ENCODE measurements at regions not wholly inside any gene's neighbourhood (a gene's known extent, or its start where the extent isn't known, plus 50 kb on each side); places are given as distances from the start of the nearest gene placed in this dataset.
"Not testable (repeated sequence)": the region's sequence is repeated elsewhere in the genome, so short reads cannot be mapped to it uniquely, and the experiment has no call there.

DNA sequence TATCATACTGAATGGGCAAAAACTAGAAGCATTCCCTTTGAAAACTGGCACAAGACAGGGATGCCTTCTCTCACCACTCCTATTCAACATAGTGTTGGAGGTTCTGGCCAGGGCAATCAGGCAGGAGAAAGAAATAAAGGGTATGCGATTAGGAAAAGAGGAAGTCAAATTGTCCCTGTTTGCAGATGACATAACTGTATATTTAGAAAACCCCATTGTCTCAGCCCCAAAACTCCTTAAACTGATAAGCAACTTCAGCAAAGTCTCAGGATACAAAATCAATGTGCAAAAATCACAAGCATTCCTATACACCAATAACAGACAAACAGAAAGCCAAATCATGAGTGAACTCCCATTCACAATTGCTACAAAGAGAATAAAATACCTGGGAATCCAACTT lies 52.5 kb upstream of the CCDC71L start:
- DNase-seq (ENCODE audit: low read depth in 2 of 2) = not testable (repeated sequence)

DNA sequence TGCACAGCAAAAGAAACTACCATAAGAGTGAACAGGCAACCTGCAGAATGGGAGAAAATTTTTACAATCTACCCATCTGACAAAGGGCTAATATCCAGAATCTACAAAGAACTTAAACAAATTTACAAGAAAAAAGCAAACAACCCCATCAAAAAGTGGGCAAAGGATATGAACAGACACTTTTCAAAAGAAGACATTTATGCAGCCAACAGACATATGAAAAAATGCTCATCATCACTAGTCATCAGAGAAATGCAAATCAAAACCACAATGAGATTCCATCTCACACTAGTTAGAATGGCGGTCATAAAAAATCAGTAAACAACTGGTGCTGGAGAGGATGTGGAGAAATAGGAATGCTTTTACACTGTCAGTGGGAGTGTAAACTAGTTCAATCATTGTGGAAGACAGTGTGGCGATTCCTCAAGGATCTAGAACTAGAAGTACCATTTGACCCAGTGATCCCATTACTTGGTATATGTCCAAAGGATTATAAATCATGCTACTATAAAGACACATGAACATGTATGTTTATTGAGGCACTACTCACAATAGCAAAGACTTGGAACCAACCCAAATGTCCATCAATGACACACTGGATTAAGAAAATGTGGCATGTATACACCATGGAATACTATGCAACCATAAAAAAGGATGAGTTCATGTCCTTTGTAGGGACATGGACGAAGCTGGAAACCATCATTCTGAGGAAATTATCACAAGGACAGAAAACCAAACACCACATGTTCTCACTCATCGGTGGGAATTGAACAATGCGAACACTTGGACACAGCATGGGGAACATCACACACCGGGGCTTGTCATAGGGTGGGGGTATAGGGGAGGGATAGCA lies 53.9 kb upstream of the CCDC71L start:
- peak; percentile 58 to 62 for DNase-seq (ENCODE audit: low read depth in 2 of 2)

DNA sequence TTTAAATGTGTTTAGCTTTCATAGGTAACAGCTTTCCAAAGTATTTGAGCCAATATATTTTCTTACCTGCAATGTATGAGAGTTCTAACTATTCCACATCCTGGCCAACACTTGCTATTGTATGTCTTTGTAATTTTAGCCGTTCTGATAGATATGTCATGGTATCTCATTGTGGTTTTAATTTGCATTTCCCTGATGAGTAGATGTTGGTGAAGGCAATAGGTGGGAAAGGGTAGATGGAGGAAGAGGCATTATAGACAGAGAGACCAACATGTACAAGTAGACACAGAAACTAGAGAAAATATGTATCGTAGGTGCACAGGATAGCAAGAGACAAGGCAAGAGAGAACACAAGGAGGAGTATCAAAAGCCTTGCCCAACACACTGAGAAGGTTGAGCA lies 54.8 kb upstream of the CCDC71L start:
- no peak for DNase-seq (ENCODE audit: low read depth in 2 of 2)

DNA sequence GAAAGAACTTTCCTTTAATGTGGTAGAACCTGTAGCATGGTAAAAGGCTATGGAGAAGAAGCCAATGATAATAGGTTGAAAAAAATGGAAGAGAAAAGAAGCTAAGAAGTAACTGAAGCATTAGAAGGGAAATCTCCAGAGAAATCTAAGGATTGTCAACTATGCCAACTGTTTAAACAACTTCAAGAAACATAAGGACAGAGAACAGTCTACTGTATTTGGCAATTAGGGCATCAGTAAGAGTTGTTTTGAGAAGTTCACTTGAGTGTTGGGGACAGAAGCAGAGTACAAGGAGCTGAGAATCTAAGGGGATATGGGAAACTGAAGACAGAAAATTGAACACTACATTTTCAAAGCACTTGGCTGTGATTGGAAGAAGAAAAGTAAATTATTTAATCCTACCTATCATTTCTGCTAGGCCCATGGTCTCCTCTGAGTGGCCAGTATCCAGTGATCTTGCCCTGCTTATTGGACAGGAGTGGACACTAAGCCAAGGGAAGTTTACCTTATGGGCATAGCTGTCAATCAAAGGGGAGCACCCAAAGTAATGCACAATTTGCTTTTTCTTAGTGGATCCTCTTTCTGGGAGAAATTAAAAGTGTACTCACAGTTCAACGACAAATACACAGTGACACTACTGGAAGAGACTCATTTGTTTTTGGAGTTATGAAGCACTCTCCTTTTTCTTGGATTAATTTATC lies 56.4 kb upstream of the CCDC71L start:
- DNase-seq (ENCODE audit: low read depth in 2 of 2) = no peak

DNA sequence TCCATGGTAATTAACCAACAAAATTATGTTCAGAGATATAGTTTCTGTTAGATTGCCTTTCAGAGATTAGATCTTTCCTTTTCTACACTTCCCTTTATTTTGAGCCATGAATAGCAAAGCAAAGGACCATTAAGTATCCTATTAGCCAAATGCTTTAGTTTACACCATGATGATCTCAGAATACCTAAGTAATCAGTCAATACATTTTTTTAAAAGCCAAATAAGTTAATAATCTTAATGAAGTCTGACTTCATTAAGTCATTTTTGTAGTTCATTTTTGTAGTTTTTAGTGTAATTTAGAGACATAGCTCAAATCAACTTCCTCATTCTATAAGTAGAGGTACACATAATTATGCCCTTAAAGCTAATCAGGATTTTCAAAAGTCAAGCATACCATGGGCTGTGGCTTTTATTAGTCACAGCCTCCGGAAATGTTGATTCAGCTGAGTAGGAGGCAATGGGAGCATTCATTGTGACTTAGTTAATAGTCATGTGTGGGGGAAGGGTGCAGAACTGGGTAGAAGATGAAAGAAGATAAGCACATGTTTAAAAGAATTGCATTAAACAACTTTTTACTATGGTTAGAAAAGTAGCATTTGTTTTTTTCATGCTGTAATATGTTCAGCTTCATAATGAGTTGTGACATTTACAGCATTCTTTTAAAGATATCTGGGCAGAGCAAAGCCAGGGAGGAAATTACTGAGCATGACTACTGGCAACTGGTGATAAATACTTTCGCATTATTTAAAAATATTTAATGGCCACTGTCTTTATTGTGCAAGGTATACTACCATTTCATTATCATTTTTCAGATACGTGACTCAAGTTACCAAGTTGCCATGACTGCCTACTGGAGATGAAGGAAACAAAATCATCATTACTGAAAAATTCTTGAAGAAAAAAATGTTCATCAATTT lies 57.3 kb upstream of the CCDC71L start:
- DNase-seq (ENCODE audit: low read depth in 2 of 2) = peak; percentile 99

DNA sequence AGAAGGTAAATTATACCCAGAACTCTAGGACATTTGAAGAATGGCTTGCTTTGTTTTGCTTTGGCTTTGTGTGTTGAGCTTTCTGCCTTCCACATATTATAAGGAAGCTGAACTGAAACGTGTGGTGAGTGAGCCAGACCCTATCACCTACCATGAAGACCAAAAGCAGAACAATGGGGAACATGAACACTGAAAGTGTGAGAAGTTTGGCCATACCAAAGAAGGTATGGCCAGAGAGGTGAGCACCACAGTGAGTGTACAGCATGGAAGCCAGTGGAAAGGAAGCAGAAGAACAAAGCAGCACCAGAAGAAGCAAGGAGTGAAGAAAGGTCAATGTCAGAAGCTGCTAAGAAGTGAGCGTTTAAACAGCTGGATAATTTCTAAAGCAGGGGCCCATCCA lies 59.7 kb upstream of the CCDC71L start:
- DNase-seq (ENCODE audit: low read depth in 2 of 2) = no peak

DNA sequence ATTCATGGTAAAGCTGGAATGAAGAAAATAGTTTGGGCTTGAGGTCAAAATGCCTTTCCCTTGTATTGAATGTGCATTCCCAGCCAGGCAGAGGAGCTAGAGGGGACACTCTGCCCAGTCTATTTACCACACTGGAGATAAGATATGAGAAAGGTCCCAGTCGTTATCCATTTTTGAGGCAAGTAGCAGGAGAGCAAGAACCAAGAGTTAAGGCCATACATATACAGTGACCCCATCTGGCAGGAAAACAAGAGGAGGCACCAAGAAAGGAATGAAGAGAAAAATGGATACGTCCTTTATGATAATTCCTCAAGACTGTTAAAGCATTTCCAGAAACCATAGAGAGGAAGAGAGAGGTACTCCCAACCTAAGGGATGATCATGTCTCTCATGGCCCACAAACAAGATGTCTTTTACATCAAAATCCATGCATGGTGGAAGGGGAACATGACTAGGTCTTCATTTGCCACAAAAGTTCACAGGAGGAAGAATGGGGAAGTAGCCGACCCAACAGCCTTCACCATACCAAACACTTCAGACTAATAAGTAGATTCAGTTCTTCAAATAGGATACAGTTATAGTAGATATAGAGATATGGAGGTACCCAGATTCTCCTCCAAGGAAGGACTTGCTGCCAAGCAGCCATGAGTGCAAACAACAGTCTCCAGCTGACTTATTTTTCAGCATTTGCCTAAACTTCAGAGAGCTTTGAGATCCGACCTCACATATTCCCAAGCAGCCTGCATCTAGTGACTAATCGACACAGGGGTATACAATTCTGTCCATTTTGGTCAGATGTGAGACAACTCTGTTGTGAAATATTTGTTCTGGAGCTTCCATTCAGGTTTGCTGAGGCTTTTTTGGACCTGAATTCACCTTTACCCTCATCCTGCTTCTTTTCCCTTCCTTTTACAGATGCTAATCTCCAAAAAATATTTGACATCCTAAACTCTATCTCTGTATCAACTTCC lies 61.1 kb upstream of the CCDC71L start:
- DNase-seq (ENCODE audit: low read depth in 2 of 2) = no peak

DNA sequence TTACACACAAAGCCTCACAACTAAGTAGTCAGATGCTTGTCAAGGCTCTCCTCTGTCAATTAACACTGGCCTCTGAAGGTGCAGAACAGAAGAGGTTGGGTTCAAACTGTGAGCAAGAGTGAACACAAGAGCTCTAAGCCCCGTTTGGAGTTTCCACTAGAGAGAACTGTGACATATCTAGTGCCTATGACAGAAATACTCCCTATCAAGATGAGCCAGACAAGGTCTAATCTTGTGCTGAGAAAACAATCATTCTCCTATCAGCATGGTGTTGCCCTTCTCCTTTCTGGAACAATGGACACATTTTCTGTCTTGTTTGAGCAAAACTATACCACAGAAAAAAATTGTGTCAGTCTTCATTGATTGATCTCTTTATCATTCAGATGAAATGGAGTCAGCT lies 62.4 kb upstream of the CCDC71L start:
- no peak for DNase-seq (ENCODE audit: low read depth in 2 of 2)

DNA sequence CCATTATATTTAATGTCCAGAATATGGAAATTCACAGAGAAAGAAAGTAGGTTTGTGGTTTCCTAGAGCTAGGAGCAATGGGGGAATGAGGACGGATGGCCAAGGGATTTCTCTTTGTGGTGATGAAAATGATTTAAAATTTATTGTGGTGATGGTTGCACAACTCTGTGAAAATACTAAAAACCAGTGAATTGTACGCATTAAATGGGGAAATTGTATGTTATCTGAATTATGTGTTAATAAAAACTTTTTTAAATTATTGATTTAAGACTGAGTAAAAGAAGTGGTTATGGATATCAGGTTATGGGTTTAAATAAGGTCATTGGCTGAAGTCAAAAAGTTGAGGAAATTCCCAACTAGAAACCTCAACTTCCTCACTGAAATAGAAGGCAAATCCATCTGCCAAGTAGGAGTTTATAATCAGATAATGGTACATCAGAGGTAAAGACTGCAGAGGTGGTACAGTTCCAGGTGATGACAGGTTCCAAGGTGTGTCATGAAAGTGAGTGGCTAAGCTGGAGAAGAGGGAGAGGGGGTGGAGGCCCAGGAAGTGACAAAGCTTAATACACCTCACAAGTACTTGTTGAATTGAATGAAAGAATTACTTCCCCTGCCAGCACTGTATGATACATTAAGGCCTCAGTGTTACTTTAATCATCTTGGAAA lies 68.9 kb upstream of the CCDC71L start:
- no peak for DNase-seq (ENCODE audit: low read depth in 2 of 2)

DNA sequence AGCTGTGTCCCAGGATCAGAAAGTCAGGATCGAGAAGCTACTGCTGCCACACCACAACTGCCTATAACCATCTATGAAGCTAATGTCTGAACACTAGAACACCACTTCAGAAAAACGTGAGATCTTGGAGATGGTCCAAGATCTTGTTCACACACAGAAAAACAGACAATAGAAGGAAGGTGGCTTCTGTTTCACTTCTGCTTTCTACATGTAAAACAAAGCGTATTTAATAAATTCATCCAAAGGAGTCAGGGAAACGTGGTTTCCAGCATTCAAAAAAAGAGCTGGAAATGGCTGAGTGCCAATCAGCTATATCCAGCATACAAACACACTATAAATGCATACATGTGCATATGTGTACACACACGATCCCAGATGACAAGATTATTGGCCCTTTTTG lies 70.2 kb upstream of the CCDC71L start:
- DNase-seq (ENCODE audit: low read depth in 2 of 2) = no peak

DNA sequence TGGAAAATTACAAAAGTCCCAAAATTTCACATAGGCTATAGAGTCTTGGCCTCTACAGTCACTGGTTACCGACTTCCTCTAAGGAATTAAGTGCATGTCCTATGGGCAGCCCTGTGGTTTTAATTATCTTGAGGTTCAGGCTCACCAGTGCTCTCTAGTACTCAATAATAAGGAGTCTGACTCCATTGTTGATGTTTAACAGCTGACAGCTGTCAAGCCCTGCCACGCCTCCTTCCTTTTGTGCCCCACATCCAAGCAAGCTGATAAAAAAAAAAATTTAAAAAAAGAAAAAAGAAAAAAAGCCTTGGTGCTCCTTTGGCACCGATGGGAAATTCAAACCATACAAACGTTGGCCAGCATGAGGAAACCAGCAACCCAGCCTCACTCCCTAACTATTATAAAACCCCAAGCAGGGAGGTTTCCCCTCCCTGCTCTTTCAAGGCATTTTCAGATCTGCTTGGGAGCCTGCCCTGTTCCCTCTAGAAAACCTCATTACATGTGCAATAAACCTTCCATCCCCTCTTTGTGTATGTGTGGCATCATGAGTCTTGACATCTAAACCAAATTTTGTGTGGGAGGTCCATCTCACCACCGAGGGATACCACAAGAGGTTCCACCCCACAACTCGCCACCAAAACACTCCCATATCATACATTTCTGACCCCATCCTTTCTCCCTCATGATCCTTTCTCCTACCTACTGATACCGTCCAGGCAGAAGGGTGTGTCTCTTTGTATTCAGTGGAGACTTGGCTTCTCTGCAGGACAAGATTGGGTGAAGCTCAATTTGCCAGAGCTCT lies 70.9 kb upstream of the CCDC71L start:
- DNase-seq (ENCODE audit: low read depth in 2 of 2) = no peak

DNA sequence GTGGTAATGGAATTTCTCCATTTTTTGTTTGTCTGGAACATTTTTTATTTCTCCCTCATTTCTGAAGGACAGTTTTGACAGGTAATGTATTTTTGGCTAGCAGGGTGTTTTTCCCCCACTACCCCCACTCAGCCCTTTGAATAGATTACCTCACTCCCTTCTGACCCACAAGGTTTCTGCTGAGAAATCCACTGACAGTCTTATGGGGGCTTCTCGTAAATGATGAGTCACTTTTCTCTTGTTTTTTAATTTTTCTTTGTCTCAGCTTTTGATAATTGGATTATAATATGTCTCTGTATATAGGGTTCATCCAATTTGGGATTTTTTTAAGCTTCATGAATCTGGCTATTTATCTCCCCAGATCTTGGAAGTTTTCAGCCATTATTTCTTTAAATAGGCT lies 74.7 kb upstream of the CCDC71L start:
- no peak for DNase-seq (ENCODE audit: low read depth in 2 of 2)

DNA sequence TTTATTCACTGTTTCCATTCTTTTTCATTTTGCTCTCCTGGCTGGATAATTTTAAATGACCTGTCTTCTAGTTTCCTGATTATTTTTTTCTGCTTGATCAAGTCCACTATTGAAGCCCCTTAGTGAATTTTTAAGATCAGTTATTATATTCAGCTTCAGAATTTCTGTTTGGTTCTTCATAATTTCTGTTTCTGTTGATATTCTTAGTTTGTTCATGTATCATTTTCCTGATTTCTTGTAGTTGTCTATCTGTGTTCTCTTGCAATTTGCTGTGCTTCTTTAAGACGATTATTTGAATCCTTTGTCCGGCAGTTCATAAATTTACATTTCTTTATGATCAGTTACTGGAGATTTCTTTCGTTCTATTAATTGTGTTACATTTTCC lies 75.2 kb upstream of the CCDC71L start:
- no peak for DNase-seq (ENCODE audit: low read depth in 2 of 2)

DNA sequence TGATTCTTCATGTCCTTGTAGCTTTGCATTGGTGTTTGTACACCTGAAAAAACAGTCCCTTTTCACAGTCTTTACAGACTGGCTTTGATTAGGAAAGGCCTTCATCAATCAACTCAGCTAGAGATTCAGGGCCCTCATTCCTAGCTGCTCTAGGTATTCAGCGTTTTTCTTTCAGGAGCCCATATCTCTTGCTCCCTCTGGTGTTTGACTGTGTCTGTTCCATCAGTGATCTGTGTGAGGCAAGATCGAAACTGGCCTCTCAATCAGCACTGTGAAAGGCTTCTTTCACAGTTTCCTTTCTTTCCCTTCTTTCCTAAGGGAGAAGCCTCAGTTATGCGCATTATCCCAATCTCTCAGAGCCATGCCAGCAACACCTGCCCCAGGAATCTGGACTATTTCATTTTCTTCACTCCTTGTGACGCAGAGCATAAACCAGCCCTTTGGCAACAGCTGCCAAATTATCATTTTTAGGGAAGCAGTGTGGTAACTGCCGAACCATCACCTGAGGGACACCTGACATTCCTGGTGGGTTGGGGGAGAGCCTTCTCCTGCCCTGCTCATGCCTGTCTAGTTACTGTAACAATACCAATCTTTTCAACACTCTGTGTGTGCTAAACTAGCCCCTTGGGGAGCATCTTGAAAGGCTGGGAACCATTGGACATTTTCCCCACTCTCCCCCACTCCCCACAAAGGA lies 75.7 kb upstream of the CCDC71L start:
- DNase-seq (ENCODE audit: low read depth in 2 of 2) = peak; percentile 68 to 73

DNA sequence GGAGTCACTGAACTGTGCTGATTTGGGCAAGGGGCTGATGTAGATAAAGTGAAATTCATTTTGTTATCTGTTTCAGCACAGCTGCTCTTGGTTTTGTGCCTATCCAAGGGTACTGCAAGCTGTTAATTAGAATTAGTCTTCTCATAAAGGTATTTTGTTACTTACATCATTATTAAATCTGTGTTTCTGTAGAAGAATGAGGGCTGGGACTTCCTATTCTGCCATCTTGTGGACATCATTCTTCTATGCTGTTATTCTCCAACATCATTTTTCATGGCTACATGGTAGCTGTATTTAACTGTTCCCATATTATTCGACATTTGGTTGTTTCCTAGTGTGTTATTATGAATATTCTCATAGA lies 76.2 kb upstream of the CCDC71L start:
- DNase-seq (ENCODE audit: low read depth in 2 of 2) = peak in 1 of 2 experiments; percentile 44

DNA sequence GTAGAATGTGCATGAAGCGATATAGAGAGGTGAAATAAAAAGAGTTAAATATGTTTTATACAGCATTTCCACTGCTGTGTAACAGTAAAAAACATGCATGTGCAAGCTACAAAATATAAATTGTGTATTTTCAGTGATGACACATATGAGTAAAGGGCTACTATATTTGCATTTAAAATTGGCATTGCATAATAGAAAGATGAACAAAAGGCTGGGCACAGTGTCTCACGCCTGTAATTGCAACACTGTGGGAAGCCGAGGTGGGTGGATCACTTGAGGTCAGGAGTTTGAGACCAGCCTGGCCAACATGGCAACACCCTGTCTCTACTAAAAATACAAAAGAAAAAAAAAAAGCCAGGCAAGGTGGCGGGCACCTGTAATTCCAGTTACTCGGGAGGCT lies 79.8 kb upstream of the CCDC71L start:
- DNase-seq (ENCODE audit: low read depth in 2 of 2) = no peak

DNA sequence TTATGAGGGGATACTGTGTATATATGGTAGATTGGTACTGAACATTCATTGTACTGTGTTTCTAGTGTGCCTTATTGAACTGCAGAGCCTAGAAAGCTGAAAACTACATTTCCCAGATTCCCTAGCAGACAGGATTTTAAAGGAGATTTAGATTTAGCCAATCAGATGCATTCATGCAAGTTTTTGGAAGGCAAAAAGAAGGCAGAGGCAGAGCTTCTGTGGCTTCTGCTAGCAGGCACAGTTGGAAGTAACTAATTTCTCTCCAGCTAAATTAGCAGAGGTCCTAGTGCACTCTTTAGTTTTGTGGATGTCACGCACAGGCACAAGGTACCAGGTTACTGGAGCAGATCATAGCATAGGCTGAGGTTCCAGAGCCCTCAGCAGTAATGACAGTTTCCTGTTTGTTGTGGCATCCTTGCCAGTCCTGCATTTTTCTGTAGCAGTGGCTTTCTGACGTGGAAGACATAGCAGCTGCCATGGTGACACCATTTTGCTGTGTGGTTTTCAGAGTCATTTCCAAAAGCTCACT lies 83.7 kb upstream of the CCDC71L start:
- no peak for DNase-seq (ENCODE audit: low read depth in 2 of 2)

DNA sequence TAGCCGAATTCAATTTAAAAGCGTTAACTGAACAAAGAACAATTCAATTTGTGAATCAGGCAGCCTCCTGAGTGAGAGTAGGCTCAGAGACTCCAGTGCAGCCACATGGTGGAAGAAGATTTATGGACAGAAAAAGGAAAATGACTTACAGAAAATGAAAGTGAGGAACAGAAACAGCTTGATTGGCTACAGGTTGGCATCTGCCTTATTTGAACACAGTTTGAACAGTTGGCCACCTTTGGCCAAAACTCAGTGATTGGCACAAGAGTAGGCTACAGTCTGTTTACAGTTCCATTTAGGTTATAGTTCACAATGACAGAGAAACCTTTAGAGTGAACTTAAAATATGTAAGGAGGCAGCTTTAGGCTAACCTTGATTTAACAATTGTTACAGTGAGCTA lies 86.3 kb upstream of the CCDC71L start:
- DNase-seq (ENCODE audit: low read depth in 2 of 2) = not testable (repeated sequence)

DNA sequence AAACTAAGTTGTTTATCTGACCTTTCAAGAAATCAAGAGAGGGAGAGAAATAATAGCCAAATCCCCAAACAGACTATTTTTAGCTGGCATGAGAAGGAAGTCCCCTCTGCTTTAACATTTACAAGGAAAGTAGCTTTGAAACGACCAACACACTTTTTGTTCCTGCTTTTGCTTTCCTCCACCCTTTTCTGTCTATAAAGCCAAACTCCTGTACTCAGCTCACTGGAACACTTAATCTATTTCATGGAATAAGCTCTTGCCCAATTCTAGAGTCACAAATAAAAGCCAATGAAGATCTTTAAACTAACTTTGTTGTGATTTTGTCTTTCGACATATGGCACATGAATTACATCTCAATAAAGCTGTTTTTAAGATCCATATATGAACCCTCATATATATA lies 86.8 kb upstream of the CCDC71L start:
- DNase-seq (ENCODE audit: low read depth in 2 of 2) = no peak

All from fibroblast of skin of left quadriceps (primary cell).